CD1c-positive myeloid dendritic cell (primary cell): ENCODE measurements at regions not wholly inside any gene's neighbourhood (a gene's known extent, or its start where the extent isn't known, plus 50 kb on each side); places are given as distances from the start of the nearest gene placed in this dataset.
"Not testable (repeated sequence)": the region's sequence is repeated elsewhere in the genome, so short reads cannot be mapped to it uniquely, and the experiment has no call there.

Experiments used
- DNase-seq: peaks from one replicate; pipeline ENCODE4 v3.0.0-alpha.2; 2016; ENCODE audit errors: extremely low spot score

DNA sequence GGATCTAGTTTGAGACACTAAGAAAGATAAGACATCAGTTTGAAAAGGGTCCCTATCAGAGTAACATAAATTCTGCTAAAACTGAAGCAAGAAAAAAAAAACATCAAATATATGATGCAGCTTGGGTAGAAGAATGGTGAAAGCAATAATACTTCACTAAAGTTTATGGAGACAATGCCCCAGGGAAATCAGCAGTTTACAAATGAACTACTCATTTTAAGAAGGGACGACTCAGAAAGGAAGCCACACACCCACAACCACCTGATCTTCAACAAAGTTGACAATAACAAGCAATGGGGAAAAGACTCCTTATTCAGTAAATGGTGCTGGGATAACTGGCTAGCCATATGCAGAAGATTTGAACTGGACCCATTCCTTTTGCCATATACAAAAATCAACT lies 143.5 kb downstream of the TPBG start:
- DNase-seq: no peak

DNA sequence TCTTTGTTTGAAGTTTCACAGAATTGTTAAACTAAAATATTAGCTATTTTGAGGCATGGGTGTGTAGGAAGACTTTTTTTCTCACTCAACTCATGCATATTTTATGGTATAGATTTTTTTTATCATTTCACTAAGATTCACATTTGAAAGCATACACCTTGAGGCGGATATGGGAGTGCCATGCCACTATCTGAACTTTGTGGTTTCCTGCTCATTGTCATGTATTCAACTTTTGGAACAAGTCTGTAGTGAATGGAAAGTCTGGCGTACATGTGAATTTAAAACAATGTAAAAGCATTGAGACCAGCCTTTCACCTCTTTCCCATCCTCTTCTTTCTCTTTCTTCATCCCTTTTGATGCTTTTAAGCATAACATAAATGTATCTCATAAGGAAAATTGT lies 147.9 kb downstream of the TPBG start:
- DNase-seq: no peak

DNA sequence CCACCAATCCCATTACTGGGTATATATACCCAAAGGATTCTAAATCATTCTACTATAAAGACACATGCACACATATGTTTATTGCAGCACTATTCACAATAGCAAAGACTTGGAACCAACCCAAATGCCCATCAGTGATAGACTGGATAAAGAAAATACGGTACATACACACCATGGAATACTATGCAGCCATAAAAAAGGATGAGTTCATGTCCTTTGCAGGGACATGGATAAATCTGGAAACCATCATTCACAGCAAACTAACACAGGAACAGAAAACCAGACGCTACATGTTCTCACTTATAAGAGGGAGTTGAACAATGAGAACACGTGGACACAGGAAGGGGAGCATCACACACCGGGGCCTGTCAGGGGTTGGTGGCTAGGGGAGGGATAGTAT lies 154.3 kb downstream of the TPBG start:
- DNase-seq: not testable (repeated sequence)

DNA sequence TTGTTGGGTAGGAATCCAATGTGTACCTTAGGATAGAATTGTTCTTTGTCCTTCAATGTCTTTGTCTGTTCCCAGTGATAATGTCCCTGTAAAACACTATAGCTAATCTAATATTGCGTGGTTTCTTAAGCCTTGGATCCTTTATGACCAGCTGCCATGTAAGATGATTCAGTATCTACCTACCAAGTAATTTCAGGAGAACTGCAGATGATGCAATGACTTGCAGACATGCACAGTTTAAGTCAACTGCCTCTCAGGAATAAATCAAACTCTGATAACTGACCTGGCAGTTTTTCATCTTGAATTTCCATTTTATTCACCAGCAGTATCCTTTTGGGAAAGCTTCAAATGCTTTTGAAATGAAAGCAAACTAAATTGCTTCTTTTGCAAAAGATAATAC lies 157.8 kb downstream of the TPBG start:
- no peak for DNase-seq

DNA sequence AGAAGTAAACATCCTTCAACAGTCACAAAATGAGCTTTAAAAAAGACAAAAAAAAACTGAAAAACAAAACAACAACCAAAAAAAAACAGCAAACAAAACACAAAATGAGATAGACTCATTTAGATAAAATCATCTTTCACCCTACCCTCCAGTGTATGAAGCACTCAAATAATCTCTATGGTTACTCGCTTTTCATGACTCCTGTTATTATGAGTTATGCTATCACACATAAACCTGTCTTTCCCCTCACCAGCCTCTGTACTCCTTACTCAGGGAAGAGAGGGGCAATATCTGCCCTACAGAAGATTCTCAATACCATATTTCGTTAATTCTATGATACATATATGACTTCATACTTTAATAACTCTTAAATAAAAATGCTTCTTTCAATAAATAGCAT lies 158.2 kb downstream of the TPBG start:
- DNase-seq: no peak

DNA sequence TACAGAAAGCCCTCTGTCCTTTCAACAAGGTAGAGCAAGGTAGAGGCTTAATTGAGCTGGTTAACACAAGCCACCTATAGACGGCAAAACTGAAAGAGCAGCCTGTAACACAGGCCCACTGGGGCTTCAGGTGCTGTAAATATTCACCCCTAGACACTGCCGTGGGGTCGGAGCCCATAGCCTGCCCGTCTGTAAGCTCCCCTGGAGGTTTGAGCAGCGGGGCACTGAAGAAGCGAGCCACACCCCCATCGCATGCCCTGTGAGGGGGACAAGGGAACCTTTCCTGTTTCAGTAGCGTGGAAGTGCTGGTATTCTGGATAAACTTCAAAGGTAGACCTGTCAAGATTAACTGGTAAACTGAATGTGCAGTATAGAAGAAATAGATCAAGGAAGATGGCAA lies 160.4 kb downstream of the TPBG start:
- DNase-seq: no peak

DNA sequence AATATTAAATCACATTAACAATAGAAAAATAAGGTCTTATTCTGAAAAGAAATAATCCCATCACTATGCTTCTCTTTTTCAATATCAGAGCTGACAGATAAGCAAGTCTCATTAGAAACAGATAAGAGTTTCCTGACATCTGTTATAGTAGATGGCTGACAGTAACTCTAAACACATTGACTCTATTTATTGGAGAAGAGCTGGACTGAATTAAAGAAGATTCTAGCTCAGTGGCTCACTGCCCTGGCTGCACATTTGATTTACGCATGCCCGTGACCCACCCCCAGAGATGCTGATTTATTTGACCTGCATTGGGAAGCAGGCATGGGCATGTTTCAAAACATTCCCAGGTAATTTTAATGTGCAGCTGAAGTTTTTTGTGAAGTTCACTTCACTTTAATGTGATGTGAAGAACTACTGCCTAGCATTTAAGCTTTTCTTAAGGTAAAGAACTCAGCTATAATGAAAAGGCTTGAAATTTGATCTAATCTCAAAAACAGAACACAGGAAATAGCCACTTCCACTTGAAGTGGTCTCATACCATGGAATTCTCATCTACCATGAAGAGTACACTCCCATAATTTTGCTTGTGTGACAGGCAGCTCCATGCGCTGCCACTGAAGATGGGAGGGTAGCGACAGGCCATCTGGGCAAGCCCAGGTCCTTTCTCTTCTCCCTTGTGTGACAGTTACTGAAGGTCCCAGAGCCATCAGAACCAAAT lies 162.3 kb downstream of the TPBG start:
- DNase-seq: no peak

DNA sequence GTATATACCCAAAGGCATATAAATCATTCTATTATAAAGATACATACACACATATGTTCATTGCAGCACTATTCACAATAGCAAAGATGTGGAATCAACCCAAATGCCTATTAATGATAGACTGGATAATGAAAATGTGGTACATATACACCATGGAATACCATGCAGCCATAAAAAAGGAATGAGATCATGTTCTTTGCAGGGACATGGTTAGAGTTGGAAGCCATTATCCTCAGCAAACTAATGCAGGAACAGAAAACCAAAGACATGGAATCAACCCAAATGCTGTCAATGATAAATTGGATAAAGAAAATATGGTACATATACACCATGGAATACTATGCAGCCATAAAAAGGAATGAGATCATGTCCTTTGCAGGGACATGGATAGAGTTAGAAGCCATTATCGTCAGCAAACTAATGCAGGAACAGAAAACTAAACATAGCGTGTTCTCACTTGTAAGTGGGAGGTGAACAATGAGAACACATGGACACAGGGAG lies 166.4 kb downstream of the TPBG start:
- not testable (repeated sequence) for DNase-seq

DNA sequence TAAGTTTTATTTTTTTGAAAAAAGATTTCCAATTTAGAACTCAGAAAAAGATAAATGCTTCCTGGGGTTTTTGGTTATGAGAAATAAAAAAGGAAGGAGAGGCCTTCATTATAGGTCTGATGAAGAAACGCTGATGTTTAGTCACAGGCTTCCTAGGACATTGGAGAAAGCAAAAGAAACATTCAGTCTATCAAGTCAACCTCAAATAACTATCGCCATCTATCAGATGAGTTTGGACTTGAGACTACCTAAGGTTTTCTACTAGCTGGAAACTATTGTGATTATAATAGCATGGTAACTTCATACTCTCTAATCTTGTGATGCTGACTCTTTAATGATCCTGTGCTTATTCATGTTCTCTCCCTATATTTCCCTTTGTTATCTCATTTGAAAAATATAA lies 171.3 kb downstream of the TPBG start:
- DNase-seq: no peak

DNA sequence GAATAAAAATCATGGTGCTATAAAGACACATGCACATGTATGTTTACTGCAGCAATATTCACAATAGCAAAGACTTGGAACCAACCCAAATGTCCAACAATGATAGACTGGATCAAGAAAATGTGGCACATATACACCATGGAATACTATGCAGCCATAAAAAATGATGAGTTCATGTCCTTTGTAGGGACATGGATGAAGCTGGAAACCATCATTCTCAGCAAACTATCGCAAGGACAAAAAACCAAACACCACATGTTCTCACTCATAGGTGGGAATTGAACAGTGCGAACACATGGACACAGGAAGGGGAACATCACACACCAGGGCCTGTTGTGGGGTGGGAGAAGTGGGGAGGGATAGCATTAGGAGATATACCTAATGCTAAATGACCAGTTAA lies 185.9 kb downstream of the TPBG start:
- not testable (repeated sequence) for DNase-seq

DNA sequence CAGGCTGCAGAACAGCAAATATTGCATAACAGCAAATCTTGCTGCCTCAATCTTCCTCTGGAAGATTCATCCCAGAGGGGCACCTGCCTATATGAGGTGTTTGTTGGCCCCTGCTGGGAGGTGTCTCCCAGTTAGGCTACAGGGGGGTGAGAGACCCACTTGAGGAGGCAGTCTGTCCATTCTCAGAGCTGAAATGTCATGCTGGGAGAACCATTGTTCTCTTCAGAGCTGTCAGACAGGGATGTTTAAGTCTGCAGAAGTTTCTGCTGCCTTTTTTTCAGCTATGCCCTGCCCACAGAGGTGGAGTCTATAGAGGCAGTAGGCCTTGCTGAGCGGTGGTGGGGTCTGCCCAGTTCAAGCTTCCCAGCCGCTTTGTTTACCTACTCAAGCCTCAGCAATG lies 187.7 kb downstream of the TPBG start:
- DNase-seq: not testable (repeated sequence)

DNA sequence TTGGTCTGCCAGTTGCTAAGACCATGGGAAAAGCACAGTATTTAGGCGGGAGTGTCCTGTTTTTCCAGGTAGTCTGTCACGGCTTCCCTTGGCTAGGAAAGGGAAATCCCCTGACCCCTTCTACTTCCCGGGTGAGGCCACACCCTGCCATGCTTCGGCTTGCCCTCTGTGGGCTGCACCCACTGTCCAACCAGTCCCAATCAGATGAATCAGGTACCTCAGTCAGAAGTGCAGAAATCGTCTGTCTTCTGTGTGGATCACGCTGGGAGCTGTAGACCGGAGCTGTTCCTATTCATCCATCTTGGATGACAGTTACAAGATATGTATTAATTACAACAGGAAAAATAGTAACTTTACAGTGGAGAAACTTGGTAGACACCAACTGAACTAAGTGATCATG lies 188.2 kb downstream of the TPBG start:
- no peak for DNase-seq

DNA sequence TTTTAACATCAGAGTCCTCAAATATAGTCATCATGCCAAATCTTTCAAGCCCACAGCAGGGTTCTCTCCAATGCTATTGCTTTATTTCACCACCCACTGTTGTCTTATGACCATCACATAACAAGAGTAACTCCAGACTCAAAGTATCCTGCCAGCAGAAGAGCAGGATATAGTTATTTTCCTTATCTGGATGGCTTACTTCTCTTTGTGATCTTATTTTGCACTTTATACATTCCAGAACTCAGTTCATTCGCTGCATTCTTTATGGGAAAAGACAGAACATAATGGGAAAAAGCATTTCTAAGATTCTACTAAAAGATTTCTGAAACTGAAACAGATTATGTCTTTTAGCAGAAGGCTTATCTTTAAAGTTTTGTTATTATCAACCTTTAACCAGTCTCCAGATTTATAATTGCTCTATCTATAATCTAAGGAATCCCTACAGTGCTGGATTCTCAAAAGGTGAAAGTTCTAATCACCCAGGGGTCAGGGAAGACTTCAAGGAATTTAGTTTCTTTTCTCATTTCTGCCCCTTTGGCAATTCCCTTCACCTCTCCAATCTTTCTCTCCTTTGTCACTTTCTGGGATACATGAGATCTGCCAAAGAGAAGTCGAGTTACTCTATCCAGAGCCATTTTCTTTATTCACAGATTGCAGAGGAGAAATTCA lies 190.4 kb downstream of the TPBG start:
- no peak for DNase-seq

DNA sequence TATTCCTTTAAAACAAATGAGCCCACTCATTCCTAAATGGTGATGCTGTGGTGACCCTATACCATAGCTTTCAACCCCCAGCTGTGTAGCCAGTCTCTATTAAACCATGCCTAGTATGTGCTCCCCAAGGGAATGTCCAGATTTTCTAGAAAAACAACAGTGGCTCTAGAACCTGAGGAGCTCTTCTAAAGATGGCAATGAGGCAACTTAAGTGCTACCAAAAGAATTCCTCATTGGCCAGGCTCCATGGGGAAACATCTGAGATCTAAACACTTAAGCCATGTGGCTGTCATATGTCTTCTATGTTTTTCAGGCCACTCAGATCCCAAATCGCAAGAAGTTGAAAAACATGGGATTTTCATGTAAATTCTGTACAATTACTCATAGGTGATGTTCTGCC lies 191.0 kb downstream of the TPBG start:
- no peak for DNase-seq

DNA sequence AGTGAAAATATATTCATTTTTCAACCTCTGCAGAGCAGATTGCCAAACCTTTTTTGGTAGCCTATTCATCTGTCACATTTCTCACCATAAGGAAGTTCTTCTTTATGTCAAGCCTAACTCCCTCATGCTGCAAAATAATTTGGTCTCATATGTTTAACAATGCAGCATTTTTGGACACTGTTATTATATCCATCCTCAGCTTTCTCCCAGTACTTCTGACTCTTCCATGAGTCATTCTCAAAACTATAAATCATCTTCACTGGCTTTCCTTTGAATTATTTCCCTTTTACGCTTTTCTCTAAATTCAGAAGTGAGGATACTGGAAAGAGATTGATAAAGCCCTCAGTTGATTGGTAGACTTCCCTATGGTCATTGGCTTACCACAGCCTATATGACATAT lies 192.2 kb downstream of the TPBG start:
- DNase-seq: no peak

DNA sequence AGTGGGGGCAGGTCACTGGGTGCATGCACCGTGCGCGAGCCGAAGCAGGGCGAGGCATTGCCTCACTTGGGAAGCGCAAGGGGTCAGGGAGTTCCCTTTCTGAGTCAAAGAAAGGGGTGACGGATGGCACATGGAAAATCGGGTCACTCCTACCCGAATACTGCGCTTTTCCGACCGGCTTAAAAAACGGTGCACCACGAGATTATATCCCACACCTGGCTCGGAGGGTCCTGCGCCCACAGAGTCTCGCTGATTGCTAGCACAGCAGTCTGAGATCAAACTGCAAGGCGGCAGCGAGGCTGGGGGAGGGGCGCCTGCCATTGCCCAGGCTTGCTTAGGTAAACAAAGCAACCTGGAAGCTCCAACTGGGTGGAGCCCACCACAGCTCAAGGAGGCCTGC lies 194.9 kb downstream of the TPBG start:
- DNase-seq: not testable (repeated sequence)

DNA sequence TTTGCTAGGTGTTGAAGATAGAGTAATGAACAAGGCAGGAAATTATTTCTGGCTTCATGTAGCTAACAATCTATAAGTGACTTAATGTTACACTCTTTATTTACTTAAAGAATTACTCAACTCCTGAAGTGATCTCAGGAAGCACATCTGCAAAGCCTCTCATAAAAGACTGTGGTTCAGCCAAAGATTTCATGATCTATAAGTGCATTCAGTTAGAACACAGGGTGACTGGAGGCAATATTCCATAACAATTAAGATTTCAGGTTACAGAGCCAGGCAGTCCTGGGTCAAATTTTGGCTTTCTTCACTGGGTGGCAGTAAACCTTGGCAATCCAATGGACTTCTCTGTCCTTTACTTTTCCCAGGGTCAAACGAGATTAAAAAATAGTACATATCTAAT lies 204.0 kb downstream of the TPBG start:
- no peak for DNase-seq

DNA sequence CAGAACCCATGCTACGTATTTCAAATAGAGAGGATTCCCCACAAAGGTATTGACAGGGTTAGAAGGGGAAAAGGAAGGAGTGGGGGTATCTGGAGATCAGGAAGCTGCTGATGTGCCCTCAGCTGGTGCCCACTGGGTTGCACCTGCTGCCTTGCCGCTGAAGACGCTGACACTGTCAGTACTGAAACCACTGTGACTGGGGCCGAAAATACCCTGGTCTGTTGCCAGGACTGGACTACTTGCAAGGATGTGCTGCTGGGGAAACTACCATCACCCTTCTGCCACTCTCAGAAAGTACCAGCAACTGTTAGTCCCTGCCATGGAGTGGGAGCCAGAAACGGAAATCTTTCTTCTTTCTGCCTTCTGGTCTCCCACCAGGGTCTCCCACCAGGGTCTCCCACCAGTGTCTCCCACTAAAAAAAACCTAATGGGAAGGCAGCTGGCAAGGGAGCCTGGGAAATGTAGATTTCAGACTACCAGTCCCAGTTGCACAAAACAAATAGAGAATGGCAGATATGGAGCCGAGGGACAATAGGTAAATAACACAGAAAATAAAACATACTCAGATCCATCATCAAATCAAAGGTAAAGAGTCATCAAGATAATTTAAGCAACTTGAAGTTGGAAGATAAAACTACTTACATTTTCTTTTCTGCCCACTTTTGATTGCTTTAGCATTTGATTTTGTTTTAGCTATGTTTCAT lies 204.8 kb downstream of the TPBG start:
- no peak for DNase-seq

DNA sequence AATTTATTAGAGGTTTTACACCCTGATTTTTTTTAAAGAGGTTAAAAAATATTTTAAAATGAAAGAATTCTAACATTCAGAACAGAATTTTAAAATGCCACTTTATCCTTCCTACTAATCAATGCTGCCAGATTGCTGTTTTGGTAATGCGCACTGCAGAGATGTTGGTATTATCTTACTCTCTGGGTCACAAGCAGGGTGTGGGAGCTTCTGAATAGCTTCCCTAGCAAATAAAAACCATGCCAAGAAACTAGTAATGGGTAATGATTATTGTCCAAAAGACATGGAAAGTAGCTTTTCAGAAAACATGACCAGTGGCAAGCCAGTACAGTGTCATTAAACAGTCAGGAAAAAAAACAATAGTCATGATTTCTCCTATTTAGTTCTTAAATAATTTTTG lies 205.4 kb downstream of the TPBG start:
- DNase-seq: no peak

DNA sequence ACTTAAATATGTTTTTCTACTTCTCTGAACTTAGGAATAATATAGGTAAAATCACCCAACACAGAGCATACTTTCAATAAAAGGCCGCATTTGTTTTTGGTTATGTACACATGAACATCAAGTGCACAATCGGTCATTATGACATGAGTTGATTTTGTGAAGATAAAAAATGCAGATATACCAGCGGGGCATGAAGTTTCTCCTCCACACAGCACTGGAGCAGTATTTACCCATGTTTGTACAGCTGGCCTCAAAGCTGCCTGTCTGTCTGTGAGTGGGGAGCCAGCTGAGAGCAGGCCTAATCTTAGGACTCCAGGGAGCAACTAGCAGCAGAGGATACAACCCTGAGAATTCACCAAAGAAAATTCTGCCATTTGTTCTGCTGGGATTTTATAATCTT lies 206.5 kb downstream of the TPBG start:
- no peak for DNase-seq

DNA sequence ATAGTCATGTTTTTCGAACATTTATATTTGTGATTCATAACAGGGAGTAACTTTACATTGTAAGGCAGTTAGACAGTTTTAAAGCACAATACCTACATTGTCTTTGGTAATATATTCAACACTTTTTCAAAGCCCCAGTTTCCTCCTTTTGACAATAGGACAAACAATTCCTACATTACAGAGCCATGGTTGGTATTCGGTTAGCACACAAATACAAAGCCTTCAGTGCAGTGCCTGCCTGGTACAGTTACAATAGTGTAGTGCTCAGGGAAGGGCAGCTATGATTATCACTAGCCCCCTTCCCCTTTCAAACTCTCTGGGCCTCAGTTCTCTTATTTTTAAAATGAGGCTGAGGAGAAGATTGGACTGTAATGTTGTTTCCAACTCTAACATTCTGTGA lies 207.8 kb downstream of the TPBG start:
- DNase-seq: no peak

DNA sequence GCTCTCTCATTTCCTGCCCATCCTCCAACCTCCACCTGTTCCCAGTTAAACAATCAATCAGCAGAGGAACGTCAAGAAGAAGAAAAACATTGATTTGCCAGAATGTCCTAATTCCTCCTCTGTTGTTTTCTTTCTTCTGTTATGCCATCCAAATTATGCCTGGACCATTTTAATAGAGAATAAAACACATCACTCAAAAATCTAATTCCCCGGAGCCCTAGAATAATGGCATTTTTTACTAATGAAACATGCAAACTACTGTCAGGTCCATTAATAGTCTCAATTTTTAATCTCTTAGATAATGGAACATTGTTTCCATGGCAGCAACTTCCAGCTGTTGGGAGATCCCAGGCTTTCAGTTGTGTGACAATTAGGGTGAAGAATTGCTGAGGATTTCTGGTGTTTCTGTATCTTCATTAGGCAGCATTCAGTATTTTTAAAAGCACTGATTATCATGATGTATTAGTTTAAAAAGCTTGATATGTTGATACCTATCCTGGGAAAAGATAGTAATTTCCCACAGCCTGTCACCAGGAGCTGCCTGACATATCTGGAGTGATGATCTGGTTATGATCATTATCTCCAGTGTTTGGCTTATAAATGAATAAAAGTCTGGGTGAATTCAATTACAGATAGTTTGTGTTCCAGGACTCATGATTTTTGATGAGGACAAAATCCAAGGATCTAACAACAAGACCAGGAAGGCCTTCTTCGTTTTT lies 209.8 kb downstream of the TPBG start:
- no peak for DNase-seq
